HFFc6 (cell line): ENCODE measurements at regions not wholly inside any gene's neighbourhood (a gene's known extent, or its start where the extent isn't known, plus 50 kb on each side); places are given as distances from the start of the nearest gene placed in this dataset.

Experiments
- DNase-seq: peaks from one replicate; pipeline ENCODE4 v3.0.0-alpha.2; 2018
- H3K27ac Mint-ChIP-seq: 2 replicates; pipeline ENCODE4 v1.8.0; 2020; ENCODE audit warnings: mild to moderate bottlenecking, mixed read lengths
- H3K27me3 Mint-ChIP-seq: 2 replicates; pipeline ENCODE4 v1.8.0; 2021; ENCODE audit warnings: mild to moderate bottlenecking, moderate library complexity, mixed read lengths; ENCODE audit not compliant: insufficient read depth
- H3K36me3 Mint-ChIP-seq: 2 replicates; pipeline ENCODE4 v1.8.0; 2021; ENCODE audit warnings: low read depth, mixed read lengths
- H3K4me1 Mint-ChIP-seq: 2 replicates; pipeline ENCODE4 v1.8.0; 2020; ENCODE audit warnings: low read depth, mixed read lengths
- H3K4me3 Mint-ChIP-seq: 2 replicates; pipeline ENCODE4 v1.8.0; 2020; ENCODE audit warnings: mild to moderate bottlenecking, moderate library complexity, mixed read lengths
- H3K9me3 Mint-ChIP-seq: 2 replicates; pipeline ENCODE4 v1.8.0; 2020; ENCODE audit warnings: mild to moderate bottlenecking, mixed read lengths
- CTCF ChIP-seq: fragments of 200-600 bp; sonication (generic); IDR thresholded peaks from 2 replicates; pipeline ENCODE4 v1.5.0; 2021; ENCODE audit warnings: antibody characterized with exemption, mild to moderate bottlenecking

- H3K4me1 Mint-ChIP-seq: peaks cover 4% of the 10 kb centered on the region
- H3K27me3 Mint-ChIP-seq: peaks cover 17% of the 10 kb centered on the region; the same call in 1 of the 2 replicates
- no peak overlapping the region for H3K4me3 Mint-ChIP-seq
- no peaks in the 10 kb centered on the region for H3K9me3 Mint-ChIP-seq
- H3K36me3 Mint-ChIP-seq: no peaks in the 10 kb centered on the region
- no peak for DNase-seq
- H3K27ac Mint-ChIP-seq: no peak overlapping the region
- TF ChIP-seq CTCF: no peak
These were observed 161.9 kb upstream of the SPAG17 start for GRCh38 chr1:118346936-118347335.

- Mint-ChIP-seq H3K4me1 (peaks cover 44% of the 10 kb centered on the region), H3K27ac (no peak overlapping the region)
- TF ChIP-seq CTCF: no peak
These were observed 156.2 kb upstream of the SPAG17 start for GRCh38 chr1:118340928-118341910.

GRCh38 chr1:118339400-118340124 lies 154.5 kb upstream of the SPAG17 start:
- Mint-ChIP-seq H3K4me3 (peak overlapping the region; percentile 36), H3K4me1 (peaks cover 53% of the 10 kb centered on the region), H3K27ac (peak overlapping the region; percentile 44; the same call in 1 of the 2 replicates), H3K36me3 (no peaks in the 10 kb centered on the region), H3K9me3 (no peaks in the 10 kb centered on the region), H3K27me3 (peaks cover 1% of the 10 kb centered on the region; the same call in 1 of the 2 replicates)
- peak; percentile 1 for DNase-seq
- no peak for TF ChIP-seq CTCF

More at GRCh38 chr1:118340928-118341910, 156.2 kb upstream of the SPAG17 start:
- Mint-ChIP-seq H3K27me3 (peaks cover 1% of the 10 kb centered on the region; the same call in 1 of the 2 replicates), H3K4me3 (no peak overlapping the region), H3K36me3 (no peaks in the 10 kb centered on the region), H3K9me3 (no peaks in the 10 kb centered on the region)
- DNase-seq: no peak

- Mint-ChIP-seq H3K27me3 (peaks cover 1% of the 10 kb centered on the region; the same call in 1 of the 2 replicates), H3K9me3 (no peaks in the 10 kb centered on the region), H3K4me1 (peaks cover 53% of the 10 kb centered on the region), H3K27ac (no peak overlapping the region), H3K4me3 (peak overlapping the region; percentile 36), H3K36me3 (no peaks in the 10 kb centered on the region)
- no peak for DNase-seq
- TF ChIP-seq CTCF: no peak
These were observed 153.9 kb upstream of the SPAG17 start for GRCh38 chr1:118338936-118339335.

- no peak for TF ChIP-seq CTCF
- no peak overlapping the region for H3K4me3 Mint-ChIP-seq
- DNase-seq: no peak
- H3K27me3 Mint-ChIP-seq: no peaks in the 10 kb centered on the region
- no peak overlapping the region for H3K27ac Mint-ChIP-seq
- no peaks in the 10 kb centered on the region for H3K36me3 Mint-ChIP-seq
- no peaks in the 10 kb centered on the region for H3K9me3 Mint-ChIP-seq
- H3K4me1 Mint-ChIP-seq: peaks cover 53% of the 10 kb centered on the region
These were observed 152.3 kb upstream of the SPAG17 start for GRCh38 chr1:118337346-118337745.
